ENCODE measurements at regions not wholly inside any gene's neighbourhood (a gene's known extent, or its start where the extent isn't known, plus 50 kb on each side); places are given as distances from the start of the nearest gene placed in this dataset.

DNA sequence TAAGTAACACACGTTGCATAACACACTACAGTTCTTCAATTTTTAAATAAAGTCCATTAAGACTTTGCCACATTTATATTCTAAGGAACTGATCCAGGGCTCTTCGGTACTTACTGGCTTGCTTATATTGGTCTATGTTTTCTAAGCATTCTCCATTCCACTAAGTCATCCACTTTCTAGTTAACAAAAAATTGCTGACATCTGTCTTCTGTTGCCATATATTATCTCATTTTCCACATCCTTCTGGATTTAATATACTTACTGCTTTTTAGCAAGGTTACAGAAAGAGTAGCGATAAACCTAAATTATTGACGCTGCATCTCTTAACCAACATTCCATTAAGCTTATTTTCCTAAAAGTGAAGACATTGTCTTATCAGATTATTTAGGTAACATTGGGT lies 238.4 kb upstream of the LRIG3 start:
- no peak overlapping the region for H3K27ac Mint-ChIP-seq
- ATAC-seq (no peak), DNase-seq (ENCODE audit: low spot score) (no peak)
- no peaks in the 10 kb centered on the region for H3K4me1 Mint-ChIP-seq (ENCODE audit: low read depth in 2 of 2)
- no peak overlapping the region for H3K4me3 Mint-ChIP-seq
- no peaks in the 10 kb centered on the region for H3K36me3 Mint-ChIP-seq
- no peaks in the 10 kb centered on the region for H3K27me3 Mint-ChIP-seq
- peaks cover 4% of the 10 kb centered on the region for H3K9me3 Mint-ChIP-seq

DNA sequence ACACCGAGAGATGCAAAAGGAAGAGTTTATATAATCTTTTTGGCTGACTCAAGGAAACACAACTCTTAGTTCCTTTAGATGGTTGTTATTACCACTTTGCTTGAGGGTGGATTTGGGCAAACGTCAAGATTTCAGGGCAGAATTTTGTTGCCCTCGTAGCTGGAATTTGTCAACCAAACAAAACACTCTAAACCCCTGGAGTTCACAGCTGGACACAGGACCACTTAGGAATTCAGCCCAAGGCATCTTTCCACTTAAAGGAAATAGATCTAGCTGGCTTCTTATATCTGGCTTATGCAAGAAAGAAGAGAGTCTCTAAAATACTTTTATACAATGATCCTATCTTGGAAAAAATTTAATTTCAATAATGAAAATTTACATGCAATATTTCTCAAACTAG lies 237.8 kb upstream of the LRIG3 start:
- no peaks in the 10 kb centered on the region for H3K36me3 Mint-ChIP-seq
- H3K4me3 Mint-ChIP-seq: no peak overlapping the region
- H3K4me1 Mint-ChIP-seq (ENCODE audit: low read depth in 2 of 2): no peaks in the 10 kb centered on the region
- no peaks in the 10 kb centered on the region for H3K27me3 Mint-ChIP-seq
- ATAC-seq (no peak), DNase-seq (ENCODE audit: low spot score) (no peak)
- peaks cover 4% of the 10 kb centered on the region for H3K9me3 Mint-ChIP-seq
- H3K27ac Mint-ChIP-seq: no peak overlapping the region

GRCh38 chr12:59155448-59155847 lies 235.1 kb upstream of the LRIG3 start:
- no peaks in the 10 kb centered on the region for H3K36me3 Mint-ChIP-seq
- H3K9me3 Mint-ChIP-seq: peaks cover 4% of the 10 kb centered on the region
- no peak overlapping the region for H3K27ac Mint-ChIP-seq
- no peak for DNase-seq (ENCODE audit: low spot score)
- H3K4me3 Mint-ChIP-seq: no peak overlapping the region
- no peak for ATAC-seq
- H3K4me1 Mint-ChIP-seq (ENCODE audit: low read depth in 2 of 2): no peaks in the 10 kb centered on the region
- no peaks in the 10 kb centered on the region for H3K27me3 Mint-ChIP-seq

DNA sequence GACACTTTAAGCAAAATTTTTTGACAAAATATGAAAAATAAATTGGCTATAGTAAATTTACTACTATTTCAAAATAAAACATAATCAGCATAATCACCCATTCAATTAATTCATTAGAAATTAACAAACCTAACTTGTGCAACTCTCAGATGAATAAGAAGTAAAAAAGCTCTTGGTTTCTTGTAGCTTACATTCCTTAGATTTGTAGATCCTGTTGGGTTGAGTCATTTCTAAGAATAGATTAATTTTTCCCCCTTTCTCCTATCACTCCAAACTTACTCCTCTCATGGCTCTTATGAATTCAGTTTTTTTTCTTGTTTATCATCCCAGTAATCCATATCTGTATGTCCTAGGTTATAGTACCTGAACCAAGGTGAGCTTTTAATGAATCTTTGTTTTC lies 230.9 kb upstream of the LRIG3 start:
- no peak overlapping the region for H3K4me3 Mint-ChIP-seq
- no peaks in the 10 kb centered on the region for H3K4me1 Mint-ChIP-seq (ENCODE audit: low read depth in 2 of 2)
- no peaks in the 10 kb centered on the region for H3K9me3 Mint-ChIP-seq
- no peaks in the 10 kb centered on the region for H3K27me3 Mint-ChIP-seq
- H3K36me3 Mint-ChIP-seq: no peaks in the 10 kb centered on the region
- ATAC-seq (no peak), DNase-seq (ENCODE audit: low spot score) (no peak)
- H3K27ac Mint-ChIP-seq: no peak overlapping the region

- H3K27me3 Mint-ChIP-seq: no peaks in the 10 kb centered on the region
- DNase-seq (ENCODE audit: low spot score): no peak
- H3K4me3 Mint-ChIP-seq: no peak overlapping the region
- no peaks in the 10 kb centered on the region for H3K9me3 Mint-ChIP-seq
- H3K4me1 Mint-ChIP-seq (ENCODE audit: low read depth in 2 of 2): no peaks in the 10 kb centered on the region
- no peak overlapping the region for H3K27ac Mint-ChIP-seq
- H3K36me3 Mint-ChIP-seq: no peaks in the 10 kb centered on the region
- ATAC-seq: peak in 1 of 2 donors; percentile 64
Observed at GRCh38 chr12:59149995-59150642, 229.8 kb upstream of the LRIG3 start.

- ATAC-seq (no peak), DNase-seq (ENCODE audit: low spot score) (no peak)
- Mint-ChIP-seq H3K36me3 (no peaks in the 10 kb centered on the region), H3K27ac (no peak overlapping the region), H3K4me1 (ENCODE audit: low read depth in 2 of 2) (no peaks in the 10 kb centered on the region), H3K4me3 (no peak overlapping the region), H3K27me3 (no peaks in the 10 kb centered on the region), H3K9me3 (no peaks in the 10 kb centered on the region)
Observed at GRCh38 chr12:59147791-59148190, 227.5 kb upstream of the LRIG3 start.

DNA sequence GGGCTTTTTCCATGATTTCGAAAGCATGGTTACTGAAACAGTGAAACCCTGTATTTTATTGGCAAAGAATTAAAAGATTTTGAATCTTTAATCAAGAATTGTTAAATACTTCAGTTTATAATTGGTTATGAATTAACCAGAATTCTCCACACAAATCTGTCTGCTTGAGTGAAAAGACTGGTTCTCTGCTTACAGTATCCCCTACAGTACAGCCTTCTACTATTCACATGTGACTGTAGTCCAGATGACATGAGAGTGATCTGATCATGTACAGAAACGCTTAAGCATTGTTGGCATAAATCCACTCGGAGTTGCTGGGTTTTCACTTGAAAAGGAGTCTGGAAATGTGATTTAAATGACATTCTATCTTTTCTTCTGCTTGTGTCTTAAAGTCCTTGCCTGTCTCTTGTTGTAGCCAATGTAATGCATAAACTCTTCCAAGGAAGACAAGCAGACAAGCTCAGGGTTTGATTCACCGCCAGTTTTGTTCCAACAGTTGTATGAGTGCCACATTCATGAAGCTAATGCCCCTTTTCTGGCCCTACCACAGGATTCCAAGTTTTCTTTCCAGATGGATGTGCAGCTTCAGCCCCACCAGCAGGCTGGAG lies 222.0 kb upstream of the LRIG3 start:
- ATAC-seq: no peak

GRCh38 chr12:59134750-59135149 lies 214.4 kb upstream of the LRIG3 start:
- H3K9me3 Mint-ChIP-seq: peaks cover 4% of the 10 kb centered on the region
- H3K4me3 Mint-ChIP-seq: no peak overlapping the region
- no peaks in the 10 kb centered on the region for H3K27me3 Mint-ChIP-seq
- no peak for ATAC-seq
- DNase-seq (ENCODE audit: low spot score): no peak
- H3K27ac Mint-ChIP-seq: no peak overlapping the region
- no peaks in the 10 kb centered on the region for H3K4me1 Mint-ChIP-seq (ENCODE audit: low read depth in 2 of 2)
- no peaks in the 10 kb centered on the region for H3K36me3 Mint-ChIP-seq

More for the DNA sequence above, 222.0 kb upstream of the LRIG3 start:
- Mint-ChIP-seq H3K27ac (no peak overlapping the region), H3K9me3 (no peaks in the 10 kb centered on the region), H3K36me3 (no peaks in the 10 kb centered on the region), H3K4me1 (ENCODE audit: low read depth in 2 of 2) (no peaks in the 10 kb centered on the region), H3K4me3 (no peak overlapping the region), H3K27me3 (no peaks in the 10 kb centered on the region)
- no peak for DNase-seq (ENCODE audit: low spot score)

- no peaks in the 10 kb centered on the region for H3K27me3 Mint-ChIP-seq
- ATAC-seq (no peak), DNase-seq (ENCODE audit: low spot score) (no peak)
- H3K4me1 Mint-ChIP-seq (ENCODE audit: low read depth in 2 of 2): no peaks in the 10 kb centered on the region
- H3K9me3 Mint-ChIP-seq: peaks cover 9% of the 10 kb centered on the region
- H3K36me3 Mint-ChIP-seq: no peaks in the 10 kb centered on the region
- H3K27ac Mint-ChIP-seq: no peak overlapping the region
- no peak overlapping the region for H3K4me3 Mint-ChIP-seq
Observed at GRCh38 chr12:59131462-59131861, 211.2 kb upstream of the LRIG3 start.

DNA sequence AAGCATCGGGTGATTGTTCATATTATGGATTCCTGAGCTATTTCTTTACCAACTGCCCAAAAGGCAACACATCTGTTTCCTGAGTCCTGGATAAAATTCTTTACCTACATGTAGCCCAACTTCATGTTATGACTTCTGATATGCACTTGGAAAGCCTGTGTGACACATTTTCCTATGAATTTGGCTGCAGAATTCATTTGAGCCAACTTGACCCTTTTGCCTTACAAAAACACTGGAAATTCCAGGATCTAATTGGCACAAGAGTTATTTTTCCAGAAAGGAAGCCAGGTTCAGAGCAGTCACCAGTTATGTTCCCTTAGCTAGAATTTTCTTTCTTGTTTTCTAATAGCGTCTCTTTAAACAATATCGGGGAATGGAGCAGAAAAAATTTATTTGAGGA lies 202.5 kb upstream of the LRIG3 start:
- Mint-ChIP-seq H3K4me3 (no peak overlapping the region), H3K27ac (no peak overlapping the region), H3K36me3 (no peaks in the 10 kb centered on the region), H3K9me3 (peaks cover 8% of the 10 kb centered on the region), H3K27me3 (no peaks in the 10 kb centered on the region), H3K4me1 (ENCODE audit: low read depth in 2 of 2) (no peaks in the 10 kb centered on the region)
- DNase-seq (ENCODE audit: low spot score) (no peak), ATAC-seq (no peak)

GRCh38 chr12:59121451-59121850 lies 201.1 kb upstream of the LRIG3 start:
- ATAC-seq: no peak
- Mint-ChIP-seq H3K36me3 (no peaks in the 10 kb centered on the region), H3K27ac (no peak overlapping the region), H3K9me3 (peaks cover 4% of the 10 kb centered on the region), H3K4me1 (ENCODE audit: low read depth in 2 of 2) (no peaks in the 10 kb centered on the region), H3K4me3 (no peak overlapping the region), H3K27me3 (no peaks in the 10 kb centered on the region)
- DNase-seq (ENCODE audit: low spot score): no peak

DNA sequence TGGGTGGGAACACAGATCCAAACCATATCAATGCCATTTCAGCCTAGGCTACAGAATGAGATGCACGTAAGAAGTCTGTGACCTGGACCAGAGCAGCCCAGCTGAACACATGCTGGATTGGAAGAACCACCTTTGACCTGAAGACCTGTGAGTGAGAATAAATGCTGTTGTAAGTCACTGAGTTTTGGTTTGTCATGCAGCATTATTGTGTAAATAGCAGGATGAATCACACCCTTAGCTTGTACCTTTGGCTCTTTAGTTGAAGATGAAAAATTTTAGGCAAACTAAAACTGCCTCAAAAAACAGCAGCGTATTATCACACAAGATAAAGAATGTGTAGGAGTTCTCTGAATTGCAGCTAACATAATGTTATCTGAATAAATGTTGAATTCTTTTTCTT lies 199.4 kb upstream of the LRIG3 start:
- no peak overlapping the region for H3K4me3 Mint-ChIP-seq
- no peak overlapping the region for H3K27ac Mint-ChIP-seq
- no peaks in the 10 kb centered on the region for H3K4me1 Mint-ChIP-seq (ENCODE audit: low read depth in 2 of 2)
- H3K27me3 Mint-ChIP-seq: no peaks in the 10 kb centered on the region
- no peak for DNase-seq (ENCODE audit: low spot score)
- ATAC-seq: no peak
- no peaks in the 10 kb centered on the region for H3K9me3 Mint-ChIP-seq
- H3K36me3 Mint-ChIP-seq: no peaks in the 10 kb centered on the region

- Mint-ChIP-seq H3K27me3 (no peaks in the 10 kb centered on the region), H3K27ac (no peak overlapping the region), H3K4me3 (no peak overlapping the region), H3K36me3 (no peaks in the 10 kb centered on the region), H3K4me1 (ENCODE audit: low read depth in 2 of 2) (no peaks in the 10 kb centered on the region), H3K9me3 (no peaks in the 10 kb centered on the region)
- DNase-seq (ENCODE audit: low spot score) (no peak), ATAC-seq (no peak)
Observed at GRCh38 chr12:59118356-59118755, 198.1 kb upstream of the LRIG3 start.

DNA sequence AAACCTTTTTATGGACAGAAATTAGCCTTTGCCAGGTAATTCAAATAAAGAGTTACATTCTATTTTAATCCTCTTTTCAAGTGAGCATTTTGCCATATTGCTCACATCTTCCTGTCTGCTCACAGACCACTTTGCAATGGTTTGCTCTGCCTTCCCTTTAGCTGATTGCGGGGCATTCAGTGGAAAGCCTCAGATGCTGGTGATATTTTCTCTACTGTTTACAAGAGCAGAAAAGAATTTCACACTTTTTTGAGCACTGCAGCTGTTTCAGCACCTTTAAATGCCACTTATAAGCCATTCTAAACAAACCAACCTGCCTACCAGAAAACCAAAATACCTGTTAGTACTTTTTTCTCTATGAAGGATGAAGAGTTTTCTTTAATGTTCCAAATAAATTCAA lies 195.7 kb upstream of the LRIG3 start:
- H3K4me3 Mint-ChIP-seq: no peak overlapping the region
- H3K27ac Mint-ChIP-seq: no peak overlapping the region
- H3K36me3 Mint-ChIP-seq: no peaks in the 10 kb centered on the region
- no peaks in the 10 kb centered on the region for H3K9me3 Mint-ChIP-seq
- no peak for ATAC-seq
- H3K4me1 Mint-ChIP-seq (ENCODE audit: low read depth in 2 of 2): no peaks in the 10 kb centered on the region
- no peaks in the 10 kb centered on the region for H3K27me3 Mint-ChIP-seq
- DNase-seq (ENCODE audit: low spot score): no peak

- no peaks in the 10 kb centered on the region for H3K4me1 Mint-ChIP-seq (ENCODE audit: low read depth in 2 of 2)
- DNase-seq (ENCODE audit: low spot score) (no peak), ATAC-seq (no peak)
- no peaks in the 10 kb centered on the region for H3K27me3 Mint-ChIP-seq
- H3K27ac Mint-ChIP-seq: no peak overlapping the region
- no peak overlapping the region for H3K4me3 Mint-ChIP-seq
- H3K9me3 Mint-ChIP-seq: no peaks in the 10 kb centered on the region
- H3K36me3 Mint-ChIP-seq: no peaks in the 10 kb centered on the region
Observed at GRCh38 chr12:59115526-59115925, 195.2 kb upstream of the LRIG3 start.
